Panc1 (cell line): ENCODE measurements at regions not wholly inside any gene's neighbourhood (a gene's known extent, or its start where the extent isn't known, plus 50 kb on each side); places are given as distances from the start of the nearest gene placed in this dataset.

Experiments
- ATAC-seq: fragments of 200-7000 bp; cut with Tn5 transposase; 2 replicates; pipeline ENCODE4 v1.9.1; 2020; ENCODE audit warnings: mild to moderate bottlenecking, moderate library complexity
- BruUV-seq: library from RNA; stranded (reverse); fragments of 400-500 nt; replicated peaks from 2 replicates; lab custom pipeline; 2021; lab: Mats Ljungman, UMichigan
- CTCF ChIA-PET: fragments of 300-600 bp; sonication (Branson Sonifier 250); formaldehyde crosslinking; loops from one replicate; lab custom pipeline; 2022; ENCODE audit warnings: antibody characterized with exemption; lab: Charles Lee
- POLR2A ChIA-PET: fragments of 300-600 bp; sonication (Branson Sonifier 250); formaldehyde crosslinking; loops from one replicate; lab custom pipeline; 2022; ENCODE audit warnings: antibody characterized with exemption; lab: Charles Lee
- DNase-seq: peaks from one replicate; pipeline ENCODE4 v3.0.0-alpha.2; 2010; ENCODE audit warnings: low read depth, low spot score
- H3K27ac ChIP-seq: 2 replicates; pipeline ENCODE4 v1.5.1; 2011; ENCODE audit warnings: mild to moderate bottlenecking, low read length, inconsistent platforms
- H3K27me3 ChIP-seq: fragments of 200-500 bp; sonication (Bioruptor generic); 2 replicates; pipeline ENCODE4 v1.6.0; 2014; ENCODE audit warnings: low read length, inconsistent platforms; ENCODE audit not compliant: control insufficient read depth, insufficient read depth
- H3K36me3 ChIP-seq: fragments of 200-500 bp; sonication (Bioruptor generic); 2 replicates; pipeline ENCODE4 v1.5.1; 2014; ENCODE audit warnings: inconsistent platforms, mild to moderate bottlenecking, low read length, moderate library complexity; ENCODE audit not compliant: control insufficient read depth, insufficient read depth
- H3K4me1 ChIP-seq: 2 replicates; pipeline ENCODE4 v1.5.1; 2011; ENCODE audit warnings: inconsistent platforms, mild to moderate bottlenecking, low read length, moderate library complexity; ENCODE audit not compliant: control insufficient read depth, insufficient read depth
- H3K4me3 ChIP-seq, 2 experiments: 2 replicates each; pipeline ENCODE4 v1.5.1; 2011 to 2012; ENCODE audit warnings: low read depth in 2 of 2, low read length in 2 of 2, mild to moderate bottlenecking in 2 of 2, inconsistent platforms in 1 of 2, moderate library complexity in 1 of 2
- H3K9me3 ChIP-seq: fragments of 200-500 bp; sonication (Bioruptor generic); 2 replicates; pipeline ENCODE4 v1.5.1; 2014; ENCODE audit warnings: low read depth, mild to moderate bottlenecking, inconsistent platforms, low read length, moderate library complexity; ENCODE audit not compliant: control insufficient read depth, insufficient read depth
- CTCF ChIP-seq: fragments of 450-650 bp; IDR thresholded peaks from 2 replicates; pipeline ENCODE4 v1.5.1; 2017; ENCODE audit warnings: mild to moderate bottlenecking
- POLR2AphosphoS5 ChIP-seq: IDR thresholded peaks from 2 replicates; pipeline ENCODE4 v1.6.1; 2012; ENCODE audit warnings: mild to moderate bottlenecking, low read depth, low read length, moderate library complexity
- SIN3A ChIP-seq: IDR thresholded peaks from 2 replicates; pipeline ENCODE4 v1.6.1; 2012; ENCODE audit warnings: low read depth, mild to moderate bottlenecking, low read length, moderate library complexity, borderline replicate concordance; ENCODE audit not compliant: insufficient read depth
- TCF7L2 ChIP-seq: IDR thresholded peaks from 2 replicates; pipeline ENCODE4 v1.6.1; 2011; ENCODE audit warnings: mild to moderate bottlenecking, low read depth, low read length, inconsistent platforms
- in situ Hi-C: cut with HindIII; loops from 2 replicates; pipeline ENCODE4 v1.10.0; 2016; ENCODE audit warnings: low sequenced_read_pairs, low pct_unique_long_range_greater_than_20kb
- intact Hi-C: fragments of 100-400 bp; cut with micrococcal nuclease; formaldehyde crosslinking; loops from one replicate; pipeline ENCODE4 v1.10.0; 2022; ENCODE audit not compliant: unreplicated experiment
- TF ChIP-seq, protein P1 (sequence below), 2 experiments: IDR thresholded peaks; 2 replicates each; pipeline ENCODE4 v1.6.1; 2011 to 2012; ENCODE audit warnings: low read depth in 2 of 2, control low read depth in 1 of 2, low read length in 1 of 2, mild to moderate bottlenecking in 1 of 2, moderate library complexity in 1 of 2; ENCODE audit not compliant: insufficient read depth in 1 of 2

GRCh38 chr9:74362423-74362822 lies 134.7 kb upstream of the RORB start:
- POLR2A ChIA-PET = no interaction called here
- BruUV-seq = no TSS peak

DNA sequence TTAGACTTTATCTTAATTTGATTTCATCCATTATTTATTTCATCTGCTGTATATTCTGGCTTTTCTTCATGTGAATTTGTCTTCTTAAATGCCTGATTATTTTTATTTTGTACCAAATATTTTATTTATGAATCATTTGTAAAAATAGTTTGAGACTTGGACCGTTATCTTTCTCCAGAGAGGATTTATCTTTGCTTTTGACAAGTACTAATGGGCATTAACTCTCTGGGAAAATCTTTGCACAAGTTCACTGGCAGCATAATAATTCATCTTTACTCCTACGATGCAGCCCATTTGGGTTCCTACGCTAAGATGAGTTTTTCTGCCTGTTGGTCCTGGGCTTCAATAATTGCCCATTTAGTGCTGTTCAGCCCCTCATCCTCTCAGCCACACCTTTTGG lies 131.0 kb upstream of the RORB start:
- in situ Hi-C loops = no loop called here
- H3K4me1 ChIP-seq = no peaks in the 10 kb centered on the region
- ChIA-PET CTCF (no interaction called here), POLR2A (no interaction called here)
- H3K36me3 ChIP-seq = no peaks in the 10 kb centered on the region
- no peak for DNase-seq
- ATAC-seq = no peak
- TF ChIP-seq SIN3A (no peak), TCF7L2 (no peak), CTCF (no peak), POLR2AphosphoS5 (no peak)
- TF ChIP-seq, protein P1, sequence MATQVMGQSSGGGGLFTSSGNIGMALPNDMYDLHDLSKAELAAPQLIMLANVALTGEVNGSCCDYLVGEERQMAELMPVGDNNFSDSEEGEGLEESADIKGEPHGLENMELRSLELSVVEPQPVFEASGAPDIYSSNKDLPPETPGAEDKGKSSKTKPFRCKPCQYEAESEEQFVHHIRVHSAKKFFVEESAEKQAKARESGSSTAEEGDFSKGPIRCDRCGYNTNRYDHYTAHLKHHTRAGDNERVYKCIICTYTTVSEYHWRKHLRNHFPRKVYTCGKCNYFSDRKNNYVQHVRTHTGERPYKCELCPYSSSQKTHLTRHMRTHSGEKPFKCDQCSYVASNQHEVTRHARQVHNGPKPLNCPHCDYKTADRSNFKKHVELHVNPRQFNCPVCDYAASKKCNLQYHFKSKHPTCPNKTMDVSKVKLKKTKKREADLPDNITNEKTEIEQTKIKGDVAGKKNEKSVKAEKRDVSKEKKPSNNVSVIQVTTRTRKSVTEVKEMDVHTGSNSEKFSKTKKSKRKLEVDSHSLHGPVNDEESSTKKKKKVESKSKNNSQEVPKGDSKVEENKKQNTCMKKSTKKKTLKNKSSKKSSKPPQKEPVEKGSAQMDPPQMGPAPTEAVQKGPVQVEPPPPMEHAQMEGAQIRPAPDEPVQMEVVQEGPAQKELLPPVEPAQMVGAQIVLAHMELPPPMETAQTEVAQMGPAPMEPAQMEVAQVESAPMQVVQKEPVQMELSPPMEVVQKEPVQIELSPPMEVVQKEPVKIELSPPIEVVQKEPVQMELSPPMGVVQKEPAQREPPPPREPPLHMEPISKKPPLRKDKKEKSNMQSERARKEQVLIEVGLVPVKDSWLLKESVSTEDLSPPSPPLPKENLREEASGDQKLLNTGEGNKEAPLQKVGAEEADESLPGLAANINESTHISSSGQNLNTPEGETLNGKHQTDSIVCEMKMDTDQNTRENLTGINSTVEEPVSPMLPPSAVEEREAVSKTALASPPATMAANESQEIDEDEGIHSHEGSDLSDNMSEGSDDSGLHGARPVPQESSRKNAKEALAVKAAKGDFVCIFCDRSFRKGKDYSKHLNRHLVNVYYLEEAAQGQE (IDR thresholded peaks at IDR 0.05; ENCODE audit: insufficient read depth in 1 of 2, low read depth in 2 of 2, low read length in 1 of 2) = no peak
- no peak overlapping the region for H3K4me3 ChIP-seq
- no peaks in the 10 kb centered on the region for H3K27me3 ChIP-seq
- BruUV-seq = no TSS peak
- intact Hi-C loops = no loop called here
- no peak overlapping the region for H3K27ac ChIP-seq
- H3K9me3 ChIP-seq = no peaks in the 10 kb centered on the region

More at GRCh38 chr9:74362423-74362822, 134.7 kb upstream of the RORB start:
- TF ChIP-seq POLR2AphosphoS5 = no peak
- TF ChIP-seq SIN3A = no peak
- TF ChIP-seq, protein P1 (IDR thresholded peaks at IDR 0.05; ENCODE audit: insufficient read depth in 1 of 2, low read depth in 2 of 2, low read length in 1 of 2) = no peak
- TF ChIP-seq CTCF = no peak
- TF ChIP-seq TCF7L2 = no peak
- H3K9me3 ChIP-seq = no peaks in the 10 kb centered on the region
- DNase-seq (no peak), ATAC-seq (no peak)
- intact Hi-C loops (no loop called here), in situ Hi-C loops (no loop called here)
- H3K27me3 ChIP-seq = no peaks in the 10 kb centered on the region
- CTCF ChIA-PET = no interaction called here
- no peaks in the 10 kb centered on the region for H3K36me3 ChIP-seq
- no peak overlapping the region for H3K27ac ChIP-seq
- no peak overlapping the region for H3K4me3 ChIP-seq
- no peaks in the 10 kb centered on the region for H3K4me1 ChIP-seq
